ENCODE measurements at regions not wholly inside any gene's neighbourhood (a gene's known extent, or its start where the extent isn't known, plus 50 kb on each side); places are given as distances from the start of the nearest gene placed in this dataset.
"Not testable (repeated sequence)": the region's sequence is repeated elsewhere in the genome, so short reads cannot be mapped to it uniquely, and the experiment has no call there.

- H3K27me3 ChIP-seq: no peaks in the 10 kb centered on the region
- no peaks in the 10 kb centered on the region for H3K9me3 ChIP-seq
- TF ChIP-seq POLR2A (IDR thresholded peaks at IDR 0.05) (no peak), POLR2AphosphoS5 (IDR thresholded peaks at IDR 0.05) (no peak), EP300 (IDR thresholded peaks at IDR 0.05) (no peak)
- TF ChIP-seq, protein P1, sequence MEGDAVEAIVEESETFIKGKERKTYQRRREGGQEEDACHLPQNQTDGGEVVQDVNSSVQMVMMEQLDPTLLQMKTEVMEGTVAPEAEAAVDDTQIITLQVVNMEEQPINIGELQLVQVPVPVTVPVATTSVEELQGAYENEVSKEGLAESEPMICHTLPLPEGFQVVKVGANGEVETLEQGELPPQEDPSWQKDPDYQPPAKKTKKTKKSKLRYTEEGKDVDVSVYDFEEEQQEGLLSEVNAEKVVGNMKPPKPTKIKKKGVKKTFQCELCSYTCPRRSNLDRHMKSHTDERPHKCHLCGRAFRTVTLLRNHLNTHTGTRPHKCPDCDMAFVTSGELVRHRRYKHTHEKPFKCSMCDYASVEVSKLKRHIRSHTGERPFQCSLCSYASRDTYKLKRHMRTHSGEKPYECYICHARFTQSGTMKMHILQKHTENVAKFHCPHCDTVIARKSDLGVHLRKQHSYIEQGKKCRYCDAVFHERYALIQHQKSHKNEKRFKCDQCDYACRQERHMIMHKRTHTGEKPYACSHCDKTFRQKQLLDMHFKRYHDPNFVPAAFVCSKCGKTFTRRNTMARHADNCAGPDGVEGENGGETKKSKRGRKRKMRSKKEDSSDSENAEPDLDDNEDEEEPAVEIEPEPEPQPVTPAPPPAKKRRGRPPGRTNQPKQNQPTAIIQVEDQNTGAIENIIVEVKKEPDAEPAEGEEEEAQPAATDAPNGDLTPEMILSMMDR (IDR thresholded peaks at IDR 0.05): no peak
- H3K4me3 ChIP-seq: no peak overlapping the region
- H3K4me1 ChIP-seq: no peaks in the 10 kb centered on the region
- no peak for DNase-seq (ENCODE audit: low spot score in 2 of 2)
- H3K36me3 ChIP-seq: no peaks in the 10 kb centered on the region
- H3K27ac ChIP-seq: no peak overlapping the region
These were observed 378.4 kb upstream of the NRG3 start for GRCh38 chr10:81496626-81497025.

DNA sequence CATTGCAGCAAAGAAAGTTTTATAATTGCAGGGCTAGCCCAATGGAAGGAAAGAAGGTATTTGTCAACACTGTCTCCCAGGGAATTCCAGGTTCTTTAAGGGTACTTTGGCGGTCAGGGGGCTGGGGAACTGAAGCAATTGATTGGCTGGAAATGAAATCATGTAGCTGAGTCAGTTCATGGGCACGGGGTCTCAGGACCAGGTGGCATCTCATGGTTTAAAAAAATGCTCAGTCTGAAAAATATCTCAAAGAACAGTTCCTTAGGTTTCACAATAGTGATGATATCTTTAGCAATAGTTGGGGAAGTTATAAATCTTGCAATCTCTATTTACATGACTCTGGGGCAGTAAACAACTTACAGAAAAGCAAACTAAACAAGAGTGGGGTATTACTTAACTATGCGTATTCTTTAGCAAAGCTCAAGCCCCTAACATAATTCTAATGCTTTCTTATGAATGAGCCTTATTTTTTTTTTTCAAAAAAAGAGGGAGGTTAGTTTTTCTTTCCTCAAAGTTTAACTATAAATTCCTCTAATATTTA is 376.9 kb upstream of the NRG3 start:
- 54% methylated on average over 3 of the region's 3 CpGs for WGBS
- TF ChIP-seq EP300 (IDR thresholded peaks at IDR 0.05) (no peak), POLR2AphosphoS5 (IDR thresholded peaks at IDR 0.05) (no peak), POLR2A (IDR thresholded peaks at IDR 0.05) (no peak)
- TF ChIP-seq, protein P1 (IDR thresholded peaks at IDR 0.05): no peak
- Histone ChIP-seq H3K27me3 (no peaks in the 10 kb centered on the region), H3K36me3 (no peaks in the 10 kb centered on the region), H3K27ac (no peak overlapping the region), H3K9me3 (no peaks in the 10 kb centered on the region), H3K4me1 (no peaks in the 10 kb centered on the region), H3K4me3 (no peak overlapping the region)
- DNase-seq (ENCODE audit: low spot score in 2 of 2): no peak

GRCh38 chr10:81502677-81503359 is 372.2 kb upstream of the NRG3 start:
- TF ChIP-seq, protein P1 (IDR thresholded peaks at IDR 0.05): no peak
- no peak for TF ChIP-seq POLR2AphosphoS5 (IDR thresholded peaks at IDR 0.05)
- no peak for TF ChIP-seq EP300 (IDR thresholded peaks at IDR 0.05)
- no peak for TF ChIP-seq POLR2A (IDR thresholded peaks at IDR 0.05)
- H3K27me3 ChIP-seq: no peaks in the 10 kb centered on the region
- no peaks in the 10 kb centered on the region for H3K4me1 ChIP-seq
- no peak overlapping the region for H3K27ac ChIP-seq
- no peak overlapping the region for H3K4me3 ChIP-seq
- DNase-seq (ENCODE audit: low spot score in 2 of 2): no peak
- no peaks in the 10 kb centered on the region for H3K36me3 ChIP-seq
- WGBS: 95% methylated on average over 29 of the region's 35 CpGs
- H3K9me3 ChIP-seq: no peaks in the 10 kb centered on the region

DNA sequence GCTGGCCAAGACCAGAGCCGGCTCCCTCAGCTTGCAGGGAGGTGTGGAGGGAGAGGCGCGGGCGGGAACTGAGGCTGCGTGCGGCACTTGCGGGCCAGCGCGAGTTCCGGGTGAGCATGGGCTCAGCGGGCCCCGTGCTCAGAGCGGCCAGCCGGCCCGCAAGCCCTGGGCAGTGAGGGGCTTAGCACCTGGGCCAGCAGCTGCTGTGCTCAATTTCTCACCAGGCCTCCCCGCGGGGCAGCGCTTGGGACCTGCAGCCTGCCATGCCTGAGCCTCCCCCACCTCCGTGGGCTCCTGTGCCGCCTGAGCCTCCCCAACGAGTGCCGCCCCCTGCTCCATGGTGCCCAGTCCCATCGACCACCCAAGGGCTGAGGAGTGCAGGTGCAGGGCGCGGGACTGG is 369.2 kb upstream of the NRG3 start:
- H3K27ac ChIP-seq; H3K36me3 ChIP-seq; H3K27me3 ChIP-seq; H3K4me1 ChIP-seq; H3K9me3 ChIP-seq; H3K4me3 ChIP-seq; DNase-seq (ENCODE audit: low spot score in 2 of 2): not testable (repeated sequence)
- WGBS: 100% methylated on average over 3 of the region's 25 CpGs

- no peaks in the 10 kb centered on the region for H3K9me3 ChIP-seq
- no peaks in the 10 kb centered on the region for H3K27me3 ChIP-seq
- no peaks in the 10 kb centered on the region for H3K4me1 ChIP-seq
- no peak overlapping the region for H3K4me3 ChIP-seq
- no peak for DNase-seq (ENCODE audit: low spot score in 2 of 2)
- H3K27ac ChIP-seq: no peak overlapping the region
- TF ChIP-seq POLR2A (IDR thresholded peaks at IDR 0.05) (no peak), EP300 (IDR thresholded peaks at IDR 0.05) (no peak), POLR2AphosphoS5 (IDR thresholded peaks at IDR 0.05) (no peak)
- TF ChIP-seq, protein P1 (IDR thresholded peaks at IDR 0.05): no peak
- H3K36me3 ChIP-seq: no peaks in the 10 kb centered on the region
These were observed 360.2 kb upstream of the NRG3 start for GRCh38 chr10:81514811-81515210.

GRCh38 chr10:81520688-81521087 is 354.3 kb upstream of the NRG3 start:
- DNase-seq (ENCODE audit: low spot score in 2 of 2): no peak
- H3K27me3 ChIP-seq: no peaks in the 10 kb centered on the region
- H3K36me3 ChIP-seq: no peaks in the 10 kb centered on the region
- TF ChIP-seq, protein P1 (IDR thresholded peaks at IDR 0.05): no peak
- no peaks in the 10 kb centered on the region for H3K9me3 ChIP-seq
- H3K27ac ChIP-seq: no peak overlapping the region
- H3K4me3 ChIP-seq: no peak overlapping the region
- WGBS: 50% methylated on average over 1 of the region's 1 CpG
- no peaks in the 10 kb centered on the region for H3K4me1 ChIP-seq
